ENCODE measurements at regions not wholly inside any gene's neighbourhood (a gene's known extent, or its start where the extent isn't known, plus 50 kb on each side); places are given as distances from the start of the nearest gene placed in this dataset.

- TF ChIP-seq USF2 (IDR thresholded peaks at IDR 0.05; ENCODE audit: low read length) (no peak), YY1 (IDR thresholded peaks at IDR 0.05; ENCODE audit: low read depth, low read length) (no peak), EZH2 (IDR thresholded peaks at IDR 0.05; ENCODE audit: low read depth, low read length, severe bottlenecking) (no peak), CTCF (IDR thresholded peaks at IDR 0.05; ENCODE audit: control extremely low read depth in 1 of 3, insufficient read depth in 1 of 3, low read depth in 1 of 3, low read length in 3 of 3) (no peak), JUN (IDR thresholded peaks at IDR 0.05; ENCODE audit: low read depth, low read length) (no peak), CBX8 (IDR thresholded peaks at IDR 0.05; ENCODE audit: borderline replicate concordance, low read depth, low read length) (no peak), CHD1 (IDR thresholded peaks at IDR 0.05; ENCODE audit: low read depth, low read length) (no peak), RAD21 (IDR thresholded peaks at IDR 0.05 in 1 of 2, conservative IDR thresholded peaks at IDR 0.05 in 1 of 2; ENCODE audit: low read depth in 2 of 2, low read length in 2 of 2) (no peak), ZNF274 (IDR thresholded peaks at IDR 0.05; ENCODE audit: borderline replicate concordance, extremely low read depth, low read length) (no peak), RFX5 (IDR thresholded peaks at IDR 0.05; ENCODE audit: borderline replicate concordance, low read depth, low read length) (no peak)
Observed at GRCh38 chr6:20024978-20025377, 187.3 kb downstream of the MBOAT1 start.

Measured in H1 (cell line).